Smooth muscle cell (in vitro differentiated cells): ENCODE measurements at regions not wholly inside any gene's neighbourhood (a gene's known extent, or its start where the extent isn't known, plus 50 kb on each side); places are given as distances from the start of the nearest gene placed in this dataset.

Experiments
- DNase-seq: peaks from one replicate; lab custom pipeline; 2025; ENCODE audit not compliant: unreplicated experiment; lab: John Stamatoyannopoulos, UW
- H2AFZ ChIP-seq: fragments of 200-600 bp; sonication (generic); 2 replicates; pipeline ENCODE4 v1.6.0; 2016; ENCODE audit warnings: antibody characterized with exemption, low read depth, mild to moderate bottlenecking
- H3F3A ChIP-seq: fragments of 200-600 bp; sonication (generic); 2 replicates; pipeline ENCODE4 v1.6.0; 2017; ENCODE audit warnings: antibody characterized with exemption, low read depth
- H3K27ac ChIP-seq: fragments of 200-600 bp; sonication (generic); 2 replicates; pipeline ENCODE4 v1.5.1; 2016; ENCODE audit warnings: low read depth, mild to moderate bottlenecking
- H3K27me3 ChIP-seq: fragments of 200-600 bp; sonication (generic); 2 replicates; pipeline ENCODE4 v1.6.1; 2016; ENCODE audit warnings: low read depth, mild to moderate bottlenecking
- H3K36me3 ChIP-seq: fragments of 200-600 bp; sonication (generic); 2 replicates; pipeline ENCODE4 v1.5.1; 2016; ENCODE audit warnings: low read depth
- H3K4me1 ChIP-seq: fragments of 200-600 bp; sonication (generic); 2 replicates; pipeline ENCODE4 v1.5.1; 2016; ENCODE audit warnings: low read depth
- H3K4me2 ChIP-seq: fragments of 200-600 bp; sonication (generic); 2 replicates; pipeline ENCODE4 v1.6.0; 2016; ENCODE audit warnings: mild to moderate bottlenecking
- H3K4me3 ChIP-seq: fragments of 200-600 bp; sonication (generic); 2 replicates; pipeline ENCODE4 v1.5.1; 2016; ENCODE audit warnings: mild to moderate bottlenecking
- H3K79me2 ChIP-seq: fragments of 200-600 bp; sonication (generic); 2 replicates; pipeline ENCODE4 v1.6.0; 2016; ENCODE audit warnings: low read depth, mild to moderate bottlenecking
- H3K9ac ChIP-seq: fragments of 200-600 bp; sonication (generic); 2 replicates; pipeline ENCODE4 v1.6.0; 2016; ENCODE audit warnings: low read depth
- H3K9me3 ChIP-seq: fragments of 200-600 bp; sonication (generic); replicated peaks from 2 replicates; pipeline ENCODE4 v1.5.1; 2016; ENCODE audit warnings: low read depth
- H4K20me1 ChIP-seq: fragments of 200-600 bp; sonication (generic); 2 replicates; pipeline ENCODE4 v1.6.0; 2016; ENCODE audit warnings: low read depth
- CTCF ChIP-seq: fragments of 200-600 bp; sonication (generic); IDR thresholded peaks from 2 replicates; pipeline ENCODE4 v1.5.1; 2017; ENCODE audit warnings: borderline replicate concordance, mild to moderate bottlenecking, antibody characterized with exemption; ENCODE audit not compliant: insufficient read depth, poor library complexity, severe bottlenecking
- WGBS: methylation state at CpG from one replicate; pipeline ENCODE4 v1.1.7; 2016; ENCODE audit warnings: low lambda C conversion rate; 5-methylcytosine and 5-hydroxymethylcytosine counted together

DNA sequence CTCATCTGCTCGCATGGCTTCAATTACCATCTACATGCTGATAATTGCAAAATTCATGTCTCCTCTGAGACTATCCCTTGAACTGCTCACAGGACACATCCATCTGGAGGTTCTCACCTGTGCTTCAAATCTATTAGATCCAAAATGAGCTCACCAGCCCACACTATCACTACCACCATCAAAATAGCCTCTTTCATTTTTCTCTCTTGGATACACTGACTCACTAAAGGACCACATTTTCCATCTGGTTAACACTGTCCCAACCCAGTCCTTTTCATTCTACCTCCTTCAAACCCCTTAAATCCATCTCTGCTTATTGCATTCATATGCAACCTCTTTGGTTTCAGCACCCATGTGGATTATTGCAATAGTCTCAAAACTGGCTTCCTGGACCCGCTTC is 497.6 kb downstream of the MID1IP1 start:
- Histone ChIP-seq H3K4me3 (no peak overlapping the region), H4K20me1 (no peaks in the 10 kb centered on the region), H3K27ac (no peak overlapping the region), H3K36me3 (no peaks in the 10 kb centered on the region), H3K4me1 (no peaks in the 10 kb centered on the region), H3F3A (no peaks in the 10 kb centered on the region), H3K27me3 (no peaks in the 10 kb centered on the region), H3K79me2 (no peaks in the 10 kb centered on the region), H3K9me3 (no peaks in the 10 kb centered on the region), H2AFZ (no peak overlapping the region), H3K4me2 (no peak overlapping the region), H3K9ac (no peak overlapping the region)
- 90% methylated on average over 2 of the region's 2 CpGs for WGBS
- TF ChIP-seq CTCF = no peak
- DNase-seq = no peak

GRCh38 chrX:39299615-39300014 is 498.4 kb downstream of the MID1IP1 start:
- no peak overlapping the region for H3K9ac ChIP-seq
- DNase-seq = no peak
- 72% methylated on average over 2 of the region's 2 CpGs for WGBS
- no peaks in the 10 kb centered on the region for H3K36me3 ChIP-seq
- no peak overlapping the region for H3K4me2 ChIP-seq
- H2AFZ ChIP-seq = no peak overlapping the region
- H3K9me3 ChIP-seq = no peaks in the 10 kb centered on the region
- H3K27me3 ChIP-seq = no peaks in the 10 kb centered on the region
- no peaks in the 10 kb centered on the region for H4K20me1 ChIP-seq
- no peak overlapping the region for H3K4me3 ChIP-seq
- H3K27ac ChIP-seq = no peak overlapping the region
- no peaks in the 10 kb centered on the region for H3K4me1 ChIP-seq
- no peaks in the 10 kb centered on the region for H3F3A ChIP-seq
- H3K79me2 ChIP-seq = no peaks in the 10 kb centered on the region
- no peak for TF ChIP-seq CTCF

GRCh38 chrX:39301036-39301435 is 499.8 kb downstream of the MID1IP1 start:
- Histone ChIP-seq H3K9me3 (no peaks in the 10 kb centered on the region), H3K4me2 (no peak overlapping the region), H3K27me3 (no peaks in the 10 kb centered on the region), H4K20me1 (no peaks in the 10 kb centered on the region), H2AFZ (no peak overlapping the region), H3K9ac (no peak overlapping the region), H3K27ac (no peak overlapping the region), H3F3A (no peaks in the 10 kb centered on the region), H3K79me2 (no peaks in the 10 kb centered on the region), H3K36me3 (no peaks in the 10 kb centered on the region), H3K4me1 (no peaks in the 10 kb centered on the region), H3K4me3 (no peak overlapping the region)
- WGBS = 75% methylated on average over 1 of the region's 1 CpG
- TF ChIP-seq CTCF = no peak
- no peak for DNase-seq

- no peaks in the 10 kb centered on the region for H3K79me2 ChIP-seq
- 95% methylated on average over 1 of the region's 1 CpG for WGBS
- no peak overlapping the region for H3K4me2 ChIP-seq
- no peaks in the 10 kb centered on the region for H4K20me1 ChIP-seq
- no peaks in the 10 kb centered on the region for H3K36me3 ChIP-seq
- H3K9me3 ChIP-seq = no peaks in the 10 kb centered on the region
- no peak for TF ChIP-seq CTCF
- H3K9ac ChIP-seq = no peak overlapping the region
- DNase-seq = no peak
- H3K27me3 ChIP-seq = no peaks in the 10 kb centered on the region
- no peaks in the 10 kb centered on the region for H3K4me1 ChIP-seq
- H3K27ac ChIP-seq = no peak overlapping the region
- H3K4me3 ChIP-seq = no peak overlapping the region
- no peaks in the 10 kb centered on the region for H3F3A ChIP-seq
- no peak overlapping the region for H2AFZ ChIP-seq
Observed at GRCh38 chrX:39302838-39303237, 501.6 kb downstream of the MID1IP1 start.
